Lower leg skin (tissue), 4 donors: ENCODE measurements at regions not wholly inside any gene's neighbourhood (a gene's known extent, or its start where the extent isn't known, plus 50 kb on each side); places are given as distances from the start of the nearest gene placed in this dataset.
"Not testable (repeated sequence)": the region's sequence is repeated elsewhere in the genome, so short reads cannot be mapped to it uniquely, and the experiment has no call there.

Experiments
- DNase-seq, 2 donors: peaks; one replicate each; pipeline ENCODE4 v3.0.0-alpha.2; 2019; ENCODE audit warnings: low spot score in 2 of 2
- H3K4me3 ChIP-seq: fragments of 200-600 bp; sonication (generic); 2 replicates; pipeline ENCODE4 v1.5.1; 2017; ENCODE audit warnings: mild to moderate bottlenecking, low read depth; ENCODE audit not compliant: poor library complexity, severe bottlenecking
- POLR2A ChIP-seq, 2 donors: fragments of 450-650 bp; IDR thresholded peaks; one replicate each; pipeline ENCODE4 v1.6.1; 2016 to 2017; ENCODE audit warnings: antibody characterized with exemption in 2 of 2, mild to moderate bottlenecking in 1 of 2, moderate library complexity in 1 of 2
- WGBS, 2 donors: methylation state at CpG; one replicate each; pipeline ENCODE4 v1.1.5; 2018; 5-methylcytosine and 5-hydroxymethylcytosine counted together
- intact Hi-C: fragments of 100-400 bp; cut with DNase I; formaldehyde crosslinking; loops from one replicate; pipeline ENCODE4 v1.15.0; 2023; ENCODE audit warnings: low total_unique reads
- TF ChIP-seq, protein P1 (sequence below), 3 donors: fragments of 450-650 bp; IDR thresholded peaks; one replicate each; pipeline ENCODE4 v1.5.1; 2016; ENCODE audit warnings: antibody characterized with exemption in 3 of 3, mild to moderate bottlenecking in 3 of 3, moderate library complexity in 2 of 3

DNA sequence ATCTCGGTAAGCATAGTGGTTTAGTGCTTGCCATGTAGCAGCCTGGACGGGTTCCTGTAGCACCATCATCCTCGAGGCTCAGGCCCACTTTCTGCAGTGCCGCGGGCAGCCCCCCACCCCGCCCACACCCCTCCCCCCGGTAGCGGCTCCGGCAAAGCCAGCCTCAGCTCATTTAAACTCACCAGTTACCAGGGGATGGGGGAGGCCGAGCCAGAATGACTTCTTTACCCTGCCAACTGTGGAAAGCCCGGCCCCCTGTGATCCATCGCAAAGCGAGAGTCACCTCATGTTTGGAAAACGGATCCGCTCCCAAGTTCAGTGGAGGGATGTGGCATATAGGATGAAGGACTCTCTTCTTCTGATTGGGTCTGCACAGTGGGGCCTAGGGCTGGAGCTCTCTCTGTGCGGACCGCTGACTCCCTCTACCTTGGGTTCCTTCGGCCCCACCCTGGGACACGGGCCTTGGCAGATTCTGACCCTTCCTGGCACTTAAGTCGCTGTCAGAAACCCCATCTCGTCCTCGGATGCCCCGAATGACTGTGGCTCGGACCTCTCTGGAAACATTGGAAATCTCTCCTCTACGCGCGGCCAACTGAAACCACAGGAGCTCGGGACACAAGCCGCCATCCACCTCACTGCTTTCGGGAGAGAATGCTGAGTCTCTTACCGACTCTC is 337.8 kb upstream of the DEFB115 start:
- no peak overlapping the region for H3K4me3 ChIP-seq
- DNase-seq, result no peak
- TF ChIP-seq POLR2A (IDR thresholded peaks at IDR 0.05), result no peak
- TF ChIP-seq, protein P1, sequence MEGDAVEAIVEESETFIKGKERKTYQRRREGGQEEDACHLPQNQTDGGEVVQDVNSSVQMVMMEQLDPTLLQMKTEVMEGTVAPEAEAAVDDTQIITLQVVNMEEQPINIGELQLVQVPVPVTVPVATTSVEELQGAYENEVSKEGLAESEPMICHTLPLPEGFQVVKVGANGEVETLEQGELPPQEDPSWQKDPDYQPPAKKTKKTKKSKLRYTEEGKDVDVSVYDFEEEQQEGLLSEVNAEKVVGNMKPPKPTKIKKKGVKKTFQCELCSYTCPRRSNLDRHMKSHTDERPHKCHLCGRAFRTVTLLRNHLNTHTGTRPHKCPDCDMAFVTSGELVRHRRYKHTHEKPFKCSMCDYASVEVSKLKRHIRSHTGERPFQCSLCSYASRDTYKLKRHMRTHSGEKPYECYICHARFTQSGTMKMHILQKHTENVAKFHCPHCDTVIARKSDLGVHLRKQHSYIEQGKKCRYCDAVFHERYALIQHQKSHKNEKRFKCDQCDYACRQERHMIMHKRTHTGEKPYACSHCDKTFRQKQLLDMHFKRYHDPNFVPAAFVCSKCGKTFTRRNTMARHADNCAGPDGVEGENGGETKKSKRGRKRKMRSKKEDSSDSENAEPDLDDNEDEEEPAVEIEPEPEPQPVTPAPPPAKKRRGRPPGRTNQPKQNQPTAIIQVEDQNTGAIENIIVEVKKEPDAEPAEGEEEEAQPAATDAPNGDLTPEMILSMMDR (IDR thresholded peaks at IDR 0.05), result no peak
- 88 to 90% methylated on average over 25 to 31 of the region's 31 CpGs for WGBS, 2 donors
- intact Hi-C loops, result no loop called here

DNA sequence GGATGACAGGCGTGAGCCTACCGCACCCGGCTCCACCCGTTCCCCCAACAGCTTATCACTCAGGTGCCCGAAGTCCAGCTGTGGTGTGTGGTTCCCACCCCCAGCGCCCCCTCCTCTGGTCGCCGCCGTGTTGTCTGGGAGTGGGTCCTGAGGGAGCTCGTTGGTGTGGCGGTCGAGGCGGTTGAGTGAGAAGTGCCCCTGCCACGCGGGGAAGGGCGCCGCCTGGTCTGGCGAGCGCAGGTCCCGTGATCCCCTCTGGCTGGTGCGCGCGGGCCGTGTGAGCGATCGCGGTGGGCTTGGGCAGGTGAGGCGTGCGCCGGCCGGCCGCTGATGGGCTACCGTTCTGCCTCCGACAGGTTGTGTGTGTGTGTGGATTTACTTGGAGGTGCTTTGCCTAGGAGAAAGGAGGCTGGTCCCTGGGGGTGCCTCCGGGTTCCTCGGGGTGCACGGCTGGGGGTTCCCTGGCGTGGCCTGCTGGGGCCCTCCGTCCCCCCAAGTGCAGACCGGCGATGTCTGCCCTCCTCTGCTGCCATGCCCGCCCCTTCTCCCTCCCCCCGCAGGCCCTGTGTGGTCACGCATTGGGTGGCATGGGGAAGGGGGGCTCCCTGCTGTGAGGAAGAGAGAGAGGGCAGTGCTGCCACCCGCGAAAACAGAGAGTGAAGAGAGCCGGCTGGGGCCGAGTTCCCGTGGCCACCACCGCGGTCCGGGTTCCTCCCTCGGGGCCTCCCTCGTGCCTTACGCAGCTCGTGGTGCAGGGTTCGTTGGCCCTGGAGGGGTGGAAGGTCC is 336.0 kb upstream of the DEFB115 start:
- WGBS, 2 donors, result 85 to 87% methylated on average over 53 of the region's 57 CpGs
- H3K4me3 ChIP-seq, result no peak overlapping the region
- intact Hi-C loops, result no loop called here
- no peak for DNase-seq
- TF ChIP-seq, protein P1 (IDR thresholded peaks at IDR 0.05), result no peak
- TF ChIP-seq POLR2A (IDR thresholded peaks at IDR 0.05), result no peak

DNA sequence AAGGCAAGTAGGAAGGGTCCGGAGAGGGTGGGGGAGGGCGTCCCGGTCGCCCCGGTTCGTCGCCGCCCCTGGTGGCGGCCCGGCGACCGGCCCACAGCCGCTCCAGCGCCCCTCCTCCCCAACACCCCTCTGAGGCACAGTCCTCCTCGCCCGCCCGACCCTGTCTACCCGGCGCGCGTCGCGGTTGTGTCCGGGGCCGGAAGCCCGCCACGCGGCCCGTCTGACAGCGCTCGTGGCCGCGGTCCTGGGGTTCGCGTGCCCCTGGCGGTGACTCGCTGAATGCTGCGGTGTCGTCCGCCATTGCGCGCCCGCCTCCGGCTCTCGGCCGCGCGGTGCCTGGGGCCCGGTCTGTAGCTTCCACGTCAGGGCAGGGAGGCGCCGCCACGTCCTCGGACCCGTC is 335.3 kb upstream of the DEFB115 start:
- TF ChIP-seq, protein P1 (IDR thresholded peaks at IDR 0.05), result no peak
- TF ChIP-seq POLR2A (IDR thresholded peaks at IDR 0.05), result no peak
- 51 to 78% methylated on average over 21 to 39 of the region's 55 CpGs for WGBS, 2 donors
- intact Hi-C loops, result no loop called here
- no peak overlapping the region for H3K4me3 ChIP-seq
- DNase-seq, result no peak

DNA sequence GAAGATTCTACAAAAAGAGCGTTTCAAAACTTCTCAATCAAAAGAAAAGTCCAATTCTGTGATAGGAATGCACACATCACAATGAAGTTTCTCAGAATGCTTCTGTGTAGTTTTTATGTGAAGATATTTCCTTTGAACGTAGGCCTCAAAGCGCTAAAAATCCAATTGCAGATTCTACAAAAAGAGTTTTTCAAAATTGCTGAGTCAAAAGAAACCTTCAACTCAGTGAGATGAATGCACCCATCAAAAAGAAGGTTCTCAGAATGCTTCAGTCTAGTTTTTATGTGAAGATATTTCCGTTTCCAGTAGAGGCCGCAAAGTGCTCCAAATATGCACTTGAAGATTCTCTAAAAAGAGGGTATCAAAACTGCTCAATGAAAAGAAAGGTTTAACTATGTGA is 319.7 kb upstream of the DEFB115 start:
- WGBS, 2 donors, result 56 to 58% methylated on average over 5 of the region's 5 CpGs

DNA sequence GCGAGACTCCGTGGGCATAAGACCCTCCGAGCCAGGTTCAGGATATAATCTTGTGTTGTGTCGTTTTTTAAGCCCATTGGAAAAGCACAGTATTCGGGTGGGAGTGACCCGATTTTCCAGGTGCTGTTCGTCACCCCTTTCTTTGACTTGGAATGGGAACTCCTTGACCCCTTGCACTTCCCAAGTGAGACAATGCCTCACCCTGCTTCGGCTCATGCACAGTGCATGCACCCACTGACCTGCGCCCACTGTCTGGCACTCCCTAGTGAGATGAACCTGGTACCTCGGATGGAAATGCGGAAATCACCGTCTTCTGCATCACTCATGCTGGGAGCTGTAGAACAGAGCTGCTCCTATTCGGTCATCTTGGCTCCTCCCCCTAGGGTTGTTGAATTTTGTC is 307.7 kb upstream of the DEFB115 start:
- no peak overlapping the region for H3K4me3 ChIP-seq
- no peak for DNase-seq
- WGBS, 2 donors, result 84 to 89% methylated on average over 13 of the region's 13 CpGs
- TF ChIP-seq, protein P1 (IDR thresholded peaks at IDR 0.05), result no peak
- no peak for TF ChIP-seq POLR2A (IDR thresholded peaks at IDR 0.05)
- intact Hi-C loops, result no loop called here

More for the DNA sequence above, 319.7 kb upstream of the DEFB115 start:
- intact Hi-C loops, result no loop called here
- DNase-seq, result no peak
- no peak overlapping the region for H3K4me3 ChIP-seq
- TF ChIP-seq POLR2A (IDR thresholded peaks at IDR 0.05), result no peak
- TF ChIP-seq, protein P1 (IDR thresholded peaks at IDR 0.05), result no peak

DNA sequence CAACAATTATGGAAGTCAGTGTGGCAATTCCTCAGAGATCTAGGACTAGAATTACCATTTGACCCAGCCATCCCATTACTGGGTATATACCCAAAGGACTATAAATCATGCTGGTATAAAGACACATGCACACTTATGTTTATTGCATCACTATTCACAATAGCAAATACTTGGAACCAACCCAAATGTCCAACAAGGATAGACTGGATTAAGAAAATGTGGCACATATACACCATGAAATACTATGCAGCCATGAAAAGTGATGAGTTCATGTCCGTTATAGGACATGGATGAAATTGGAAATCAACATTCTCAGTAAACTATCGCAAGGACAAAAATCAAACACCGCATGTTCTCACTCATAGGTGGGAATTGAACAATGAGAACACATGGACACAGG is 306.4 kb upstream of the DEFB115 start:
- 84 to 85% methylated on average over 3 of the region's 3 CpGs for WGBS, 2 donors
- DNase-seq, intact Hi-C loops, H3K4me3 ChIP-seq: not testable (repeated sequence)

DNA sequence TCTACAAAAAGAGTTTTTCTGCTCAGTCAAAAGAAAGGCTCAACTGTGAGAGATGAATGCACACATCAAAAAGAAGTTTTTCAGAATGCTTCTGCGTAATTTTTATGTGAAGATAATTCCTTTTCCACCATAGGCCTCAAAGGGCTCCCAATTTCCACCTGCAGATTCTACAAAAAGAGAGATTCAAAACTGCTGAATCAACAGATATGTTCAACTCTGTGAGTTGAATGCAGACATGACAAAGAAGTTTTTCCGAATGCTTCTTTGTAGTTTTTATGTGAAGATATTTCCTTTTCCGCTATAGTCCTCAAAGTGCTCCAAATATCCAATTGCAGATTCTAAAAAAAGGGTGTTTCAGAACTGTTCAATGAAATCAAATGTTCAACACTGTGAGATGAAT is 300.8 kb upstream of the DEFB115 start:
- WGBS, 2 donors, result 85 to 86% methylated on average over 3 of the region's 3 CpGs
- DNase-seq, H3K4me3 ChIP-seq, intact Hi-C loops: not testable (repeated sequence)

DNA sequence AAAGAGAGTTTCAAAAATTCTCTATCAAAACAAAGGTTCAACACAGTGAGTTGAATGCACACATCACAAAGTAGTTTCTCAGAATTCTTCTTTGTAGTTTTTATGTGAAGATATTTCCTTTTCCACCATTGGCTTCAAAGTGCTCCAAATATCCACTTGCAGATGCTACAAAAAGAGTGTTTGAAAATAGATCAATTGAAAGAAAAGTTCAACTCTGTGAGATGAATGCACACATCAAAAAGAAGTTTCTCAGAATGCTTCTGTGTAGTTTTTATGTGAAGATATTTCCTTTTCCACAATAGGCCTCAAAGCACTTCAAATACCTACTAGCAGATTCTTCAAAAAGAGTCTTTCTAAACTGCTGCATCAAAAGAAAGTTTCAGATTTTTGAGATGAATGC is 298.3 kb upstream of the DEFB115 start:
- H3K4me3 ChIP-seq, DNase-seq, intact Hi-C loops: not testable (repeated sequence)
